HPDE6-E6E7 (cell line): ENCODE measurements at regions not wholly inside any gene's neighbourhood (a gene's known extent, or its start where the extent isn't known, plus 50 kb on each side); places are given as distances from the start of the nearest gene placed in this dataset.
"Not testable (repeated sequence)": the region's sequence is repeated elsewhere in the genome, so short reads cannot be mapped to it uniquely, and the experiment has no call there.

Experiments
- DNase-seq: peaks from one replicate; pipeline ENCODE4 v3.0.0; 2011; ENCODE audit warnings: missing footprints; ENCODE audit errors: extremely low spot score

DNA sequence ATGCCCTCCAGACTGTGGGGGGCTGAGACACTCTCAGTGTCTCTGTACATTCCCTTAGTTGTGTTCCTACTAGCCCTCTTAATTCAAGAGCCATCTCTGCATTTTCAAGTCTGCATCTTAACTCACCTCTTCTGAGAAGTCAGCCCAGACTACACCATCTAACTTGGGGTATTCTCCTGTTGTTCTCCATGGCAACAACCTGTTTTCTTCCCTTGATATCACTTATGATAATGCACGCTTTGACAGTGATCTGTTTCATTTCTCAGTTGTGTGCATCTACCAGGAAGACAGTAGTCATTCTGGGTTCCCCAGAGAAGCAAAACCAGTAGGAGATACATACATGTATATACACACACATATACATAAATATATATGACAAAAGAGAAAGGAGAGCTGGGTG lies 707.3 kb upstream of the IGFBP3 start:
- DNase-seq: no peak

DNA sequence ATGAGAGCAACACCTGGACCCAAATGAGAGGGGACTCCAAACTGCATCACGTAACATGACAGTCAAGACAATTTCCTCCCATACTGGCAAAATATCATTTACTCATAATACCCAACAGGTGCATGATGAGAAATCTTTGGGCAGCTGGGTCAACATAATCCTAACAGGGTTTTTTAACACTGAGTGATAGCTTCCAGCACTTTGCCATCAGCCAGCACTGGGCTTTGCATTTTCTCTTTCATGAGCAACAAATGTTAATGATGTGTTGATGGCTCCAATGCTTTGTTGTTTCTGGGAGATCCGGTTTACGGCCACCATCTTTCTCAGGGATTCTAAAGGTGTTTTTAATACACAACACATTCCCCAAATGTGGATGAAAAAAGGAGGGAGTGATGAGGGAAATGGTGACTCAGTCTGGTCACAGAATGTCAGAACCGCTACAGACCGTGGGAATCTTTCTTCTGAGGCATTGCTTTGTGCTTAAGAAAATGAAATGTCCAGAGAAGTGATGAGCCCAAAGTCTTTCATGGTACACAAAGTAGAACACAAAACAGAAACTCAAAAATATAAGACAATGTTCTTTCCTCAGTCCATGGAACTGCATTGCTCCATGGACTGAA lies 705.7 kb upstream of the IGFBP3 start:
- DNase-seq: no peak

DNA sequence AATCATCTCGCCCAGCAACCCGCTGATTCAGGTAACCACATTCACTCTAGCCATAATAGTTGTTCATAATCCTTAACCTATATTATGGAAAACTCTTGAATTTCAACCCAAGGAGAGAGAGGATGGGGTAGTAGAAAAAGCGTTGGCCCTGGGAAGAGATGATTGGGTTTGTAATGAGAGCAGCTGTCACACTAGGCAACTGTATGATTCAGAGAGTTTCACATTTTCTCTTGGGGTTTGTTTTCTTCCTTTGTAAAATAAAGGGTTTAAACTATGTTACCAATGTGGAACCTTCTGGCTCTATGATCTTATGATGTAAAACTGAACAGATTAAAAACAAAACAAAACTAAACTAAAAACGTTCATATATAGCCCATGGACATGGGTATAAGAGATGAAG lies 705.2 kb upstream of the IGFBP3 start:
- no peak for DNase-seq

DNA sequence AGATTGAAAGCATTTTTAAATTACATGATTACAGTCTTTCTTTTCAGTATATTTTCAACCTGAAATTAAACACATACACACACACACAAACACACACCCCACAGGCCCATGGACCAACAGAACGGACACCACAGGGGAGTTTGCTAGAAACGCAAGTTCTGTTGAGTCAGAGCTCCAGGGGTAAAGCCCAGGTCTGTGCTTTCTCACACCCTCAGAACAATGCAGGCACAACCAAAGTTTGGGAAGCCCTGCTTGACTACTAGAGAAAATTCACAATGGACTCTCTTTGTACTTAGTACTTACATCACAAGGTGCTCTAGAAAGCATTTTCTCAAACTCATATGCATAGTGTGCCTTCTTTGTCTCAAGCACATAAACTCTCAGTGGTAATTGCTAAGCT lies 704.0 kb upstream of the IGFBP3 start:
- DNase-seq: no peak

DNA sequence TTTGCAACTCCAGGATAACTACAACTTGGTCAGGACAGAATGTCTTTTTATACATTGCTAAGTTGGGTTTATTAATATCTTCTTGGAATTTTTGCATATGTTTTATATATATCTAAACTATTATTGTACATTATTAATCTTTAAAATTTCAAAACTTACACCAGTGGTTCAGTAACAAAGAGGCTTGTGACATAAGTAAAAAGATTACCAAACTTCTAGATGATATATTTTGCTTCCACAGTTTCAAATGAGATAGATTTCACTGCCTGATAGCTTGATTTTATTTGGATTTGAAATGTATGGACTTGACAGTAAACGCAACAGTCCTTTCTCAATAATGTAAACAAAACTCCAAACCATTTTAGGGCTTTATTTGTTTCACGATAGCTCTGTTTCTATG lies 701.2 kb upstream of the IGFBP3 start:
- no peak for DNase-seq

DNA sequence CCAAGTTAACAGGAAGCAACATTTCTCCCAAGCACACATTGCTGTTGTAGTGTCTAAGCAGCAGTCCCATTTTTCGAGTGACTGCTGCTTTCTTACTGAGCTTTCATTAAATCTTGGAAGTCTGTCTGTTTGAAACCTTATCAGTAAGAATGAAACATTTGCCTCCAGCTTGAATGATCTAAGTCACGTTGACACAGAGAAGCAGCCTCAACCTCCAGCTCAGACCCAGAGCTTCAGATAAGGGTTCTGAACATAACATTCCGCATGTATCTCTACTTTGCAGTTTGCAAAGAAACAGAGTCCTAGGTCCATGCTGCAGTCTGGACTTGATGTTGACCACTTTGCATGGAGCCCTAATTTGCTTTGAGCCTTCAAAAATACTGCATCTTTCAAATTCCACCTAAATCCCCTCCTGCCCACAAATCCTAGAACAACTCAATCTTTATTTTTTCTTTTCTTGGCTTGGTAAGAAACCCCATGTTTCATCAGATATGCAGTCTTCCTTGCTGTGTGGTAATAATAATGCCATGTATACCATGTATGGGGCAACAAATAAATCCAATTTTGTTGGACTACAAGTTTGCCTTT lies 698.7 kb upstream of the IGFBP3 start:
- DNase-seq: no peak

DNA sequence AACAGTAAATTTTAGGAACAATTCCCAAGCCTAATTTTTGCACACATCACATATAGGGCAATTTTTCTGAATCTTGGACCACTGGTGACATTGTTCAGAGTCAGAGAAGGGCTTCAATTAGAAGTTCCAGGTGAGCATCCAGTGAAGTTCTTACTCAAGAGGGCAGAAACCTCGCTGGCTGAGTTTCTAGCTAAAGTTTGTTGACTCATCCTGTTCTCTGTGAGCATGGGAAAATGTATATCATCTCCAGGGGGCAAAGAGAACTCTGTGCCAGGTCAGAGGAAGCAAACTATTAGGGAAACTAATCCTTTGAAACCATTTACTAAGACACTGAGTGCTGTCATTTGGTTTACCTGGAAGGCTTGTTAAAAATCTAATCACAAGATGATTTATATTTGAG lies 695.6 kb upstream of the IGFBP3 start:
- DNase-seq: no peak

DNA sequence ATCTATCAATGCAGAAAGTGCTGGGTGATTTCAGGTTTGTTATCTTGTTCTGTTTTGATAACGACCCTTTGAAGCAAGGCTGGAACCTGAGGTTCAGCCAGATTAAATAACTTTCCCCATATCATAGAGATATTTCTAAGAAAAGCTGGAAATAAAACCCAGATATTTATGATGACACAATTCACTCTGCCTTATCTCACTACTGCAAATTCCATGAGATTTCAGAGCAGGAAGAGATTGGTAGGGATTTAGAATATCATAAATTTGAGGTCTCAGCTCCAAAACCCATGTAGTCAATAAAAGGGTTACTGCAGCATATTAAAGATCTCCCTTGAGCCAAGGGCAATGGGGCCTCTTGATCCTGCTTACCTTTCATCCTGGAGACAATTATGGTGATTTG lies 692.5 kb upstream of the IGFBP3 start:
- DNase-seq: no peak

DNA sequence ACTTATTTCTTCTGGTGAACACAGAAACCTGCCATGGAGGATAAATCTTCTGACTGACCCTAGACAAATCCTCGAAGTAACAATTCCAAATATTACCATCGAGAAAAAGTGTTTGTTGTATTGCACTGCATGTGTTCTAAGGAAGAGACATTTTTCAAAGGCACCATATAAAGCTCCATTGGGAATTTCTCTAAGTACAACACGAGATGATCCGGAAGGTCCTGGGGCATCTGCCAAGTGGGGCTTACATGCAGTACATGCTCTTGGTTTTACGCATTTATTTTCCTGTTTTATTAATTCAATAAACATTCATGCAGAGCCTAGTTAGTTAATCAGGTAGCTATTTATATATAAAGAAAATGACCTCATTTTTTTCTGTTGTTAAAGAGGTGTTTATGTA lies 692.0 kb upstream of the IGFBP3 start:
- DNase-seq: no peak

DNA sequence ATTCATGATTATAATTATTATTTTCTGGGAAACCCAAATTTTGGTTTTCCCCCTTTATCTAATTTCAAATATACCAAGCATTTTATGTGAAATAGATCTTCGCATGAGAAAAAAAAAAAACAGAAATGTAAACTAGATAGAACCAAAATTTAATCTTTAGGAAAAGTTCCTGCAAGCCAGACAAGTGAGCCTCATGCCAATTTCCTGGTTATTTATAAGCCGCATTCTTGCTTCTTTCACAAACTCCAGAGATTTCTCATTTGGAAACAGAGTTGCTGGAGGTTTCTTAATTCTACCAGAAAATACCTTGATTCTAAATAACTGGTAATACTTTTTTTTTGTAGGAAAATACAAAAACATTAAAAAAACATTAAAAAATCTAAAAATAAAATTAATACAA lies 690.4 kb upstream of the IGFBP3 start:
- DNase-seq: no peak

DNA sequence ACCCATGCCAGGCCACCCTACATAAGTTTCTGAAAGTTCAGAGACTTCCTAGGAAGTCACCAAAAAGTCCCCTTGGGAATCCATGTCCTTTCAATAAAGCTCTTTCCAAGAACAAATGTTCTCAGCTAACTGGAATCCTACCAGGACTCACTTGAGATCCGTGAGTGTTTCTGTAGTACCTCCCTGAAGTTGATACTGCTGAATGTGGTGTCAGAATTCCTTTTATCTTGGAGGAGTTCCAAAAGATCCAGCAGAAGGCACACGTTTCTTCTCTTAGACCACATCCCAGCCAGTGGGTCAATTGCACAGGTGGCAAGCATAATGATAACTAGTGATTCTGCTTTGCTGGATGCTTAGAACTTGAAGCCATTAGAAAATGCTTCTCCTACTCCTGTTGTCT lies 689.7 kb upstream of the IGFBP3 start:
- no peak for DNase-seq

DNA sequence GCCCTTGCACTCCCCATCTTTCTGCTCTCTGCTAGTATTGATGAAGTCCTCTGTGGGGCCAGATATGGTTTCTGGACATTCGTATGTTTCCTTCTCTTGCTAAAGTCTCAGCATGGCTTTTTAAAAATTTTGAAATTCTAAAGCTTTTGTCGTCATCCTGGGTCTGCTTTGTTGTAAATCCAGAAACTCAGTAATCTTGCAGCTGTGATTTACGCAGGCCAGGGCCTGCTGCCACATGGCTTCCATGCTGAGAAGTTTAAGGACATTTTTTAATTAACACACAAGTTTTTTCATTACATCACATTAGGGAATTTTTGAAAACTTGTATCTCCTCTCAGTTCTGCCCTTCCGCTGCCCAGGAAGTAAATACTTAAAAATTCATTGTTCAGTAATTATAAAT lies 686.1 kb upstream of the IGFBP3 start:
- no peak for DNase-seq

DNA sequence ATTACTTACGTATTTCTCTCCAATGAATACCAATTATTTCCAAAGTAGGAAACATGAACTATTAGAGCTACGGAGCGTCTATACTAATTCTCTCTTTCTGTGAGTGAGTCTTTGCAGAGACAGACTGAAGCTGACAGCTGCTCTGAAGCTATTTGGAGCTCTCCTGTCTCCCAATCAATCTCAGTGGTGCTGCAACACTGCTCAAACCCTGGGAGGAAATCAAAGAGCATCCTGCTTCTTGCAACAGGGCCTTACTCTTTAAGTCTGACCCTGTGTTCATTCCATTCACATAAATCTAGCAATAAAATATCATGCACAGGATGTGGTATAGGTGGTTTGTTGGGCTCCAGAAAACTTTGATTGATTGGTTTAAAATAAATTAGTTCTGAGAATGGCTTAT lies 685.7 kb upstream of the IGFBP3 start:
- DNase-seq: no peak

DNA sequence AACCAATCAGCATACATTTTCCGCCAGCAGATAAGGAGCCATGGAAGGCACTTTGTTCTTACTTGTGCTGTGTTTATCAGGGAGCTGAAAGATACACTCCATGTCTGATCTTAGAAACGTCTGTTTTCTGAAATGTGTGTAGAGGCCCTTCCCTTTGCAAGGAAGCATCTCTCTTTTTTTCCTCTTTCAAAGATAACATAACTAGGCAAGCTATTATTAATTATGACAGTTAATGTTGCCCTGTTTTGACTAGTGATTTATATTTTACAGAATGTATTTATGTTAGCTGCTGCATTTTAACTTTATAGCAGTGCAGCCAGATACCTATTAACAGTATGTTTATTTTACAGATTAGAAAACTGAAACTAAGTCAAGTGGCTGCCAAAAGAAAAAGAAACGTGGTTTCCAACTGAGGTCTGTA lies 683.2 kb upstream of the IGFBP3 start:
- no peak for DNase-seq

DNA sequence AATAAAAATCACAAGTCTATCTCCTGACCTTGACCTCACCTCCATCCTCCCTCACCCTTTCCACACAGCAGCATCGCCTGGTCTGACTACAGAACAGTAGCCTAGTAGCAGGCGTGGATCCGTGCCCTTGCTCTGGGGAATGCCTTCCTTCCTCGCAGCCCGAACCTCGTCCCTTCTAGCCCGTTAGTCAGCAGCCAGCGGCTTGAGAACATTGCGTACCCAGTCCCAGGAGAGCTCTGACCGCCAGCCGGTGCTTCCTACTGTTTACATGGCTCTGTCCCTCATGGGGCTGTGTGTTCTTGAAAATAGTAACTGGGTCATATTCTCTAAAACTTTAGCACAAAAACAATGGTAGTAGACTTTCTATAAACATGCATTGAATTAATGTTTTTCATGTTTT lies 682.7 kb upstream of the IGFBP3 start:
- DNase-seq: no peak

DNA sequence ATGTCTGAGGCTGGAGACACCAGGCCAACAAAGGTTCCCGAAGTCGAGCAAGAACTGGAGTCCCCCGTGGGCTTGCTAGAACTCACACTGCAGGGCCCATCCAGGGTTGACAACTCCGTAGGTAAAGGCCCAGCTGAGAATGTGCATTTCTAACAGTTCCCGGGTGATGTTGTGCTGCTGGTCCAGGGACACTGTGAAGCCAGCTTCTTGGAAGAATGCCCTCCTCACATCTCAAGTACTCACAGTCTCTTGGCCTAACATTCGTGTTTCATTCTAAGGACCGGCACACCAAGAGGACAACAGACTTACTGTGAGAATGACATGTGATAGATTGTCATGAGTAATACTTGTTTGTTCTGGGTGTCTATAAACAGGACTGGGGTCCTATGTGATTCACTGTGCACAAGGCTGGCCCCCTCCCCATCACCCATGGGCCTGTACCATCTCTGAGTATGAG lies 682.3 kb upstream of the IGFBP3 start:
- DNase-seq: no peak

DNA sequence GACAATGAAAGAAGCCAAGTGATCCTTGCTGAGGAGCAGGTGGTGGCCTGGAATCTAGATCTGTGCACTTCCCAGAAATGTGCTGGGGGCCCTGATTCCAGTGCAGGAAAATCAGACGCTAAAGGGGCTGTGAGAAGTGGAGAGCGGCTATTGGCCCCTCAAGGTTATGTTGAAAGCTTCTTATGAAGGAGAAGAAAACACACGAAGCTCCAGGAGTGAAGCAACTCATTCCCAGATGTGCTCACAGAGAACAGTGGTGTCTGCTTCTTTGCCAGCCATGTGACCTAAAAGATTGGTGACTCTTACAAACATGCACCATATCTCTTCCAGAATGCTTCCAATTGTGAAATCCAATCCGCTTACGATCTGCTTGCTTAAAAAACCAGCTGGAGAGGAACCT lies 679.3 kb upstream of the IGFBP3 start:
- no peak for DNase-seq

DNA sequence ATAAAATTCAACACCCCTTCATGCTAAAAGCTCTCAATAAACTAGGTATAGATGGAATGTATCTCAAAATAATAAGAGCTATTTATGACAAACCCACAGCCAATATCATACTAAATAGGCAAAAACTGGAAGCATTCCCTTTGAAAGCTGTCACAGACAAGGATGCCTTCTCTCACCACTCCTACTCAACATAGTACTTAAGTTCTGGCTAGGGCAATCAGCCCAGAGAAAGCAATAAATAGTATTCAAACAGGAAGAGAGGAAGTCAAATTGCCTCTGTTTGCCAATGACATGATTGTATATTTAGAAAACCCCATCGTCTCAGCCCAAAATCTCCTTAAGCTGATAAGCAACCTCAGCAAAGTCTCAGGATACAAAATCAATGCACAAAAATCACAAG lies 673.8 kb upstream of the IGFBP3 start:
- DNase-seq: not testable (repeated sequence)

DNA sequence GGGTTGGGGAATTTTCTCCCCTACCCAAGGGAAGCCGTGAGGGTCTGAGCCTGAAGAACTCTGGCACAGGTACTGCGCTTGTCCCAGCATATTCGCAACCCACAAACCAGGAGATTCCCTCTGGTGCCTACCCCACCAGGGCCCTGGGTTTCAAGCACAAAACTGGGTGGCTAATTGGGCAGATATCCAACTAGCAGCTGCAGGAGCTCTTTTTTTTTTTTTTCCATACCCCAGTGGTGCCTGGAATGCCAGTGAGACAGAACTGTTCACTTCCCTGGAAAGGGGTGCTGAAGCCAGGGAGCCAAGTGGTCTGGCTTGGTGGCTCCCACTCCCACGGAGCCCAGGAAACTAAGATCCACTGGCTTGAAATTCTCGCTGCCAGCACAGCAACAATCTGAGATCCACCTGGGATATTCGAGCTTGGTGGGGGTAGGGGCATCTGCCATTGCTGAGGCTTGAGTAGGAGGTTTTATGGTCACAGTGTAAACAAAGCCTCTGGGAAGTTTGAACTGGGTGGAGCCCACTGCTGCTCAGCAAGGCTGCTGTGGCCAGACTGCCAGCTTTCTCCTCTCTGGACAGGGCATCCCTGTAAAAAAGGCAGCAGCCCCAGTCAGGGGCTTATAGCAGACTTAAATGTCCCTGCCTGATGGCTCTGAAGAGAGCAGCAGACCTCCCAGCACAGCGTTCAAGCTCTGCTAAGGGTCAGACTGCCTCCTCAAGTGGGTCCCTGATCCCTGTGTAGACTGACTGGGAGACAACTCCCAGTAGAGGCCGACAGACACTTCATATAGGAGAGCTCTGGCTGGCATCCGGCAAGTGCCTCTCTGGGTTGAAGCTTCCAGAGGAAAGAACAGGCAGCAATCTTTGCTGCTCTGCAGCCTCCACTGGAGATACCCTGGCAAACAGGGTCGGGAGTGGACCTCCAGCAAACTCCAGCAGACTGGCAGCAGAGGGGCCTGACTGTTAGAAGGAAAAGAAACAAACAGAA lies 670.1 kb upstream of the IGFBP3 start:
- DNase-seq: not testable (repeated sequence)

DNA sequence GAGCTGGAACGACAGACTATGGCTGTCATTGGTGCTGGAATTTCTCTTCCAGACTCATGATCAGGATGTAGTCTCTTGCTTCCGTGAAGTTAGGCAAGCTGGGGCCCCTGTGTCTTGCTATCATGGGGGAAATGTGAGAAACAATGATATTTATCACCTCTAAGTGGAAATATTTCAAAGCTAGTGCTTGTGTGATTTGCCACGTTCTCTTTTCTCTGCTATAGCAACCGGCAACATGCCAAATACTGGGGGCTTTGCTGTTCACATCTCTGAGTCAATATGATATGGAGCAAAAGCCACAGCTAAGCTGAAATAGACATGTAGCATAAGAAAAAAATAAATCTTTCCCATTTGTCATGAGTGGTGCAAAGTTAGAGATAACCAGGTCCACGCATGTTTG lies 668.2 kb upstream of the IGFBP3 start:
- no peak for DNase-seq

DNA sequence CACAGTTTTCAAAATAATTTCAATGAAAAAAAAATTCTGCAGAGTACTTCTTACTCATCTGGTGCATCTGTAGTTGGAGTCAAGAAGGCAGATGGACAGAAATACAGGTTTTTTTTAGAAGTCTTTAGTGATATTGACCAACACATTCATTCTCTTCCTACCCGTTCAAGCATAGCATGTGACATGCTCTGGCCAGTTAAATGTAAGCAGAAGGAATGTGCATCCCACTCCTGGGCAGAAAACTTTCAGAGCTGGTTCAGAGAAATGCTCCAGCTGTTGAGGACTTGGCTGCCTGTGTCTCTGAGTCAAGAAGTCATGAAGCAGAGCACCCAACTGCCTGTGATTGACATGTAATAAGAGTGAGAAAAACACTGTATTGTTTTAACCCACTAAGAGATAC lies 665.3 kb upstream of the IGFBP3 start:
- DNase-seq: no peak

DNA sequence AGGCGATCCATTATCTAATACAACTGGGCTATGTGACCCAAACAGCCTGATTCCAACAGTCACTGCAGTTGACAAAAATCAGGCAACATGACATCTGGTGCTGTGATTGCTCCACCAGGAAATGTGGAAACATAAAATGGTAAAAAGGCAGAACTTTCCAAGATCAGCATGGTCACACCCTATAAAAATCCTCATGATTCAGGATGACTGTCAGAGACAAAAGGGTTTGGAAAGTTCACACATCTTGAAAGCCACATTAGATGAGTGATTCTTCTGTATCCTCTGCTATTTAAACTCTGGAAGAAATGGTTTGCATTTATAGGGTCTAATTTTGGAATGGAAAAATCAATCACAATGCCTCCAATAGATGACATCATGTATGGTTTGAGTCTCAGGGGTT lies 662.6 kb upstream of the IGFBP3 start:
- no peak for DNase-seq

DNA sequence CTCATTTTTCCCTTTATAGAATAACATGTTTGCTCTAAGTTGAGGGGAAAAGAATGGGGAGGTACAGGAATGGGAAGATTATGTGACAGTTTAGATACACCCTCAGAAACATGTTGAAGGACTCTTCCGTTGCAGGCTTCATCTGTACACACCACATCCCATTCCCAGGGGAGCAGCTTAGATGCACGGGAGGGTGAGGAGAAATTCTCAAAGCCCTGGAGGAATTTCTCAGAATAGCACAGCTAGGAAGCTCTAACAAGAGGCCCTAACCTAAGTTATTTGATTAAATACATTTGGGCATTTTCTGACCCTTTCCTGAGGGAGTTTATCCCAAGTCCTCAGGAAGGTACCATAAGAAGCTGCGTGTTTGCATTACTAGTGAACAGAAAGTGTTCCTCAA lies 660.2 kb upstream of the IGFBP3 start:
- no peak for DNase-seq
